Iris pigment epithelial cell (primary cell): ENCODE measurements at regions not wholly inside any gene's neighbourhood (a gene's known extent, or its start where the extent isn't known, plus 50 kb on each side); places are given as distances from the start of the nearest gene placed in this dataset.
A peak's percentile ranks its signal among the peaks of the same experiment; 100 is the strongest.

Experiments used
- DNase-seq: peaks from one replicate; pipeline ENCODE4 v3.0.0-alpha.2; 2011; ENCODE audit warnings: low read depth

GRCh38 chr9:107749787-107750444 is 260.3 kb upstream of the KLF4 start:
- DNase-seq = peak; percentile 95

- DNase-seq = no peak
These were observed 255.3 kb upstream of the KLF4 start for GRCh38 chr9:107744873-107745272.

- DNase-seq = no peak
These were observed 253.2 kb upstream of the KLF4 start for GRCh38 chr9:107742531-107743309.

- DNase-seq = no peak
These were observed 250.8 kb upstream of the KLF4 start for GRCh38 chr9:107740088-107740980.

- DNase-seq = no peak
These were observed 250.1 kb upstream of the KLF4 start for GRCh38 chr9:107739601-107740082.

- DNase-seq = peak; percentile 45
These were observed 249.2 kb upstream of the KLF4 start for GRCh38 chr9:107738789-107739188.

GRCh38 chr9:107737987-107738743 is 248.6 kb upstream of the KLF4 start:
- peak; percentile 72 for DNase-seq

- DNase-seq = no peak
These were observed 248.0 kb upstream of the KLF4 start for GRCh38 chr9:107737610-107737986.

GRCh38 chr9:107735821-107736220 is 246.3 kb upstream of the KLF4 start:
- no peak for DNase-seq

- peak; percentile 93 for DNase-seq
These were observed 244.9 kb upstream of the KLF4 start for GRCh38 chr9:107734256-107735013.

GRCh38 chr9:107733523-107733894 is 243.9 kb upstream of the KLF4 start:
- DNase-seq = no peak

GRCh38 chr9:107732781-107733522 is 243.4 kb upstream of the KLF4 start:
- peak; percentile 52 for DNase-seq

- DNase-seq = no peak
These were observed 241.7 kb upstream of the KLF4 start for GRCh38 chr9:107731115-107731762.

GRCh38 chr9:107730666-107731065 is 241.1 kb upstream of the KLF4 start:
- no peak for DNase-seq

GRCh38 chr9:107727086-107727780 is 237.7 kb upstream of the KLF4 start:
- no peak for DNase-seq

- DNase-seq = no peak
These were observed 233.4 kb upstream of the KLF4 start for GRCh38 chr9:107723015-107723414.

GRCh38 chr9:107721705-107722245 is 232.2 kb upstream of the KLF4 start:
- no peak for DNase-seq

GRCh38 chr9:107720501-107720900 is 230.9 kb upstream of the KLF4 start:
- no peak for DNase-seq
